ENCODE measurements at regions not wholly inside any gene's neighbourhood (a gene's known extent, or its start where the extent isn't known, plus 50 kb on each side); places are given as distances from the start of the nearest gene placed in this dataset.
"Not testable (repeated sequence)": the region's sequence is repeated elsewhere in the genome, so short reads cannot be mapped to it uniquely, and the experiment has no call there.

DNA sequence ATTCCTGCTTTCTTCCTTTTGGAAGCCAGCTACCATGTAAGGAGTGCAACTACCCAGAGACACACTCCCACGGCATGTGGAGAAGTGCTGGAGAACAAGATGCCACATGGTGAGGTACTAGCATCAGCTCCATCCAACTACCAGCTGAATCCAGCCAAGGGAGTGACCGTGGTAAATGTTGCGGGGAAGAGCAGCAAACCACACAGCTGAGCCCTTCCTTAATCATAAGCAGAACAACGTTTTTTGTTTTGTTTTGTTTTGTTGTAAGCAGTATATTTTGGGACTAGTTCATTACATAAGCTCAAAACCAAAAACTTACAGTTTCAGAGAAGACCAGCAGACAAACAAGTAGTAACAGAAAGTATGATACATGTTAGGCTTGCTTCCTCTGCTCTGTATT lies 212.6 kb upstream of the ATP10A start:
- Histone ChIP-seq H3K9me3 (no peaks in the 10 kb centered on the region), H3K36me3 (replicated peaks) (no peaks in the 10 kb centered on the region), H3K4me1 (no peaks in the 10 kb centered on the region), H3K27me3 (ENCODE audit: low read depth) (no peaks in the 10 kb centered on the region), H3K4me3 (no peak overlapping the region)
- no peak for DNase-seq (ENCODE audit: low spot score in 2 of 2)
- in situ Hi-C loops (cut with MboI; ENCODE audit: low sequenced_read_pairs) = no loop called here

DNA sequence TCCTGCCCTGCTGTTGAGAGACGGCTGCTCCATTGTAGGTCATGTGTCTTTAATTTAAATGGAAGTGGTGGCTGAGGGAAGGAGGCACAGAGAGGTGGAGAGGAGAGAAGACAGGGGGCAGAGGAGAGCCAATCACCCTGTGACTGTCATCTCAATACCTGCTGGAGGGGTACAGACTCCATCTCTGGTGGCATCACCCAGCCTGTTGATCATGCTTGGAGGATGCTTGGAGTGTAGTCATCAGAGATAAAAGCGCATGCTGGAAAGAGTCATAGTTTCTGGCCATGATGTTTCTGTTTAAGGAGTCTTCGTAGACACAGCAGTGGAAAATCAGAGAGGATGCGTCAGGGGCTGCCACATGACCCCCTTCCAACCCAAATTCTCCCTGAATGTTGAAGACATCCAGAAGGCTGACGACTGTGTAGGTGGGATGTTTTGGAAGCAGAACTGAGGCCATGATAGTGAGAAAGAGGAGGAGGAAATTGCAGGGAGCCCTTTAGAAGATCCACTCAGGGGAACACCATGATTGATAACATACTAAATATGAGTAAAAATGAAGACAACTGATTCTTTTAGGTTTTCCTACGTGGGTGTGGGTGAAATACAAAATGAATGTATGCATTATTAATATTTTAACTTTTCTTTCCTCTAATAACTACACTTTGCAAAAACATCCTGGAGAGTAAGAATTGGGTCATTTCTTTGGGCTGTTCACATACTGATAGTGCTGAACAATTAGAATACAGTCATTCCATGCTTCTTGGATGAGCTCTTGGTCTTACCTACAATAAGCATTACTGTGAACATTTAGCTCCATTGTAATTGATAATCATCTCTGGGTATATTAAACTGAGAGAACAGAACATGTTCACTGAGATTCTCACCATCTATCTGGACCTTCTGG lies 210.6 kb upstream of the ATP10A start:
- H3K27me3 ChIP-seq (ENCODE audit: low read depth) = no peaks in the 10 kb centered on the region
- H3K36me3 ChIP-seq (replicated peaks) = no peaks in the 10 kb centered on the region
- no peaks in the 10 kb centered on the region for H3K4me1 ChIP-seq
- H3K9me3 ChIP-seq = no peaks in the 10 kb centered on the region
- no peak overlapping the region for H3K4me3 ChIP-seq
- in situ Hi-C loops (cut with MboI; ENCODE audit: low sequenced_read_pairs) = no loop called here
- DNase-seq (ENCODE audit: low spot score in 2 of 2) = no peak

DNA sequence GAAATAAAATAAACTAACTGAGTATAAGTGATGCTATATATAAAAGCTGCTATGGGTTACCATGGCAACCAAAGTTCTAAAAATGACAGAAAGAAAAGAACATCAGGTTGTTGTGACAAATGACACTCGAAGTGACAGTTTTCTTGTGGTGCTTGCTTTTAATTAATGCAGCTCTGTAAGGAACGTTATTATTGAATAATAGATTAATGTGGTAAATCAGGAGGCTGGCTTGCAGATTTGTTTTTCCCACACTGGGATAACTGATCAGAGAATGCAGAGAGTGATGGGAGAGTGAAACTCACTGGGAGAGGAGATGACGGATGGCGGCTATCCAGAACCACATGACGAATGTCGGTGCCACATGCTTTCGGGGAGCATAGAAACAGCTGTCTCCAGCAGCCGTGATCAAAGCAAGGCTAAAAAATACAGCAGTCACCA lies 207.0 kb upstream of the ATP10A start:
- no peaks in the 10 kb centered on the region for H3K36me3 ChIP-seq (replicated peaks)
- H3K9me3 ChIP-seq = no peaks in the 10 kb centered on the region
- DNase-seq (ENCODE audit: low spot score in 2 of 2) = no peak
- H3K4me1 ChIP-seq = peaks cover 13% of the 10 kb centered on the region
- H3K27me3 ChIP-seq (ENCODE audit: low read depth) = no peaks in the 10 kb centered on the region
- in situ Hi-C loops (cut with MboI; ENCODE audit: low sequenced_read_pairs) = no loop called here
- H3K4me3 ChIP-seq = no peak overlapping the region

DNA sequence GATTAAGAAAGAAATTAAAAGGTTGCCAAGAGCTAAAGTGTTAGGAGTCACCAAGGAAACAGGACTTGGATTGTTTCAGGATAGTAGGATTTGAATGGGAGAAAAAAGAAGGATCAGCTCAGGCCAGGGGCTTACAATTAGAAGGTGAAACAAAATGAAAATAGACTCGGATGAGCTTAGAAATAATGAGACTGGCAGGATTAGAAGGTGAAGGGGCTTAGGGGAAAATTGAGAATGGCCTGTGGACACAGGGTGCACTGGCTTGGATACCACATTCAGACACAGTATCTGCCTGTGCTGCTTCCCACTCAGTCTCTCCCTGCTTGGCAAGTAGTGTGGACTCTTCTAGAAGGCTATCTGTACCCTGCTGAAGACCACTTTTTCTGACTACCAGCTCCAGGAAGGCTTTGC lies 206.1 kb upstream of the ATP10A start:
- Histone ChIP-seq H3K9me3 (no peaks in the 10 kb centered on the region), H3K4me1 (peaks cover 13% of the 10 kb centered on the region), H3K4me3 (no peak overlapping the region), H3K36me3 (replicated peaks) (no peaks in the 10 kb centered on the region), H3K27me3 (ENCODE audit: low read depth) (no peaks in the 10 kb centered on the region)
- peak in 1 of 2 experiments; percentile 17 for DNase-seq (ENCODE audit: low spot score in 2 of 2)
- in situ Hi-C loops (cut with MboI; ENCODE audit: low sequenced_read_pairs) = no loop called here

DNA sequence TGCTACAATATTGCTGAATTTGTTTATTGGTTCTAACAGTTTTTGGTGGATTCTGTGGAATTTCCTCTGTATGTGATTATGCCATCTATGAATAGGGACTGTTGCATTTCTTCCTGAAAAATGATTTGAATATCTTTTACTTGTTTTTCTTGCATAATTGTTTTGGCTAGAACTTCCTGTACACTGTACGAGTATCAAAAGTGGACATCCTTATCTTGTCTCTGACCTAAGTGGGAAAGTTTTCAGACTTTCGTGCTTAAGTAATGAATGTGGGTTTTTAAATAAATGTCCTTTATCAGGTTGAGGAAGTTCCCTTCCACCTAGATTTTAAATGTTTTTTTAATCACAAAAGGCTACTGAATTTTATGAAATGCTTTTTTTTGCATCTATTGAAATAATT lies 203.8 kb upstream of the ATP10A start:
- in situ Hi-C loops (cut with MboI; ENCODE audit: low sequenced_read_pairs) = no loop called here
- Histone ChIP-seq H3K9me3 (no peaks in the 10 kb centered on the region), H3K4me3 (no peak overlapping the region), H3K27me3 (ENCODE audit: low read depth) (no peaks in the 10 kb centered on the region), H3K4me1 (peaks cover 13% of the 10 kb centered on the region), H3K36me3 (replicated peaks) (no peaks in the 10 kb centered on the region)
- no peak for DNase-seq (ENCODE audit: low spot score in 2 of 2)

DNA sequence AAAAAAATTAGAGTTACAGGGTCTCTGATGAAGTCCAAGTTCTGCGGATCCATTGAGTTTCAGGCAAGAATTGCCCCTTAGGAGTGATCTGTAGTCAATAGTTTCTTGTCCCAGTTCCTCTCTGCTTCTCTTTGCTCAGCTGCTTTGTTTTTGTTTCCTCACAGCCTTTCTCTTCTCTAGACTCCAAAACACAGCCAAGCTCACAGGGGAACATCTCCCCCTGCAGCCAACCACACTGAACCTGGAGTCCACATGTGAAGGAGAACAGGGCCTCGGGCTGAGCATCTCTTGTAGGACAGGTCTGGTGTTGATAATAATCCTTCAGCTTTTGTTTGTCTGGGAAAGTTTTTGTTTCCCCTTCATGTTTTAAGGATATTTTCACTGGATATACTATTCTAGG lies 202.6 kb upstream of the ATP10A start:
- Histone ChIP-seq H3K27me3 (ENCODE audit: low read depth) (no peaks in the 10 kb centered on the region), H3K9me3 (no peaks in the 10 kb centered on the region), H3K4me1 (peaks cover 13% of the 10 kb centered on the region), H3K36me3 (replicated peaks) (no peaks in the 10 kb centered on the region), H3K4me3 (no peak overlapping the region)
- in situ Hi-C loops (cut with MboI; ENCODE audit: low sequenced_read_pairs) = no loop called here
- no peak for DNase-seq (ENCODE audit: low spot score in 2 of 2)

DNA sequence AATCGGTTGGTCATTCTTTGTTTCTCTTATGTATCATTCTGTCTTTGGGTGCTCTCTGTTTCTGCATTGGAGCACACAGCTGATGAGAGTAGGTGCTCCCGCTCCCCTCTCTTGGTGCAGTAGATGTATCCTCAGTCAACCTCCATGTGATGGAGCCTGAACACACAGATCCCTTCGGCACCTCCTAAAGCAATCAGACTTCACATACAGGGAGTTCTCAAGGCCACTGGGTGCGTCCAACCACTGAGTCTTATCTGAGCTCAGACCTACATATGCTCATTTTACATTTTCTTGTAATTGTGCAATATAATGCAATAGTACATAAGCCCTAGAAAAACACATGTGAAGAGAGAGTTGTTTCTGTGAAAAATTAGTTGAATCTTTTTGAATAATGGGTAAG lies 198.1 kb upstream of the ATP10A start:
- peaks cover 3% of the 10 kb centered on the region for H3K4me1 ChIP-seq
- in situ Hi-C loops (cut with MboI; ENCODE audit: low sequenced_read_pairs) = no loop called here
- peaks cover 4% of the 10 kb centered on the region; the same call in 1 of the 2 replicates for H3K9me3 ChIP-seq
- H3K4me3 ChIP-seq = no peak overlapping the region
- H3K27me3 ChIP-seq (ENCODE audit: low read depth) = no peaks in the 10 kb centered on the region
- no peaks in the 10 kb centered on the region for H3K36me3 ChIP-seq (replicated peaks)
- DNase-seq (ENCODE audit: low spot score in 2 of 2) = no peak

DNA sequence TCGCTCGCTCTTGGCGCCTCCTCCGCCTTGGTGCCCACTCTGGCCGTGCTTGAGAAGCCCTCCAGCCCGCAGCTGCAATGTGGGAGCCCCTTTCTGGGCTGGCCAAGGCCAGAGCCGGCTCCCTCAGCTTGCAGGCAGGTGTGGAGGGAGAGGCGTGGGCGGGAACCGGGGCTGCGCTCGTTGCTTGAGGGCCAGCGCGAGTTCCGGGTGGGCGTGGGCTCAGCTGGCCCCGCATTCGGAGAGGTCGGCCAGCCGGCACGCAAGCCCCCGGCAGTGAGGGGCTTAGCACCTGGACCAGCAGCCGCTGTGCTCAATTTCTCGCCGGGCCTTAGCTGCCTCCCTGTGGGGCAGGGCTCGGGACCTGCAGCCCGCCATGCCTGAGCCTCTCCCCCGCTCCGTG lies 193.6 kb upstream of the ATP10A start:
- H3K27me3 ChIP-seq (ENCODE audit: low read depth); H3K4me1 ChIP-seq; H3K9me3 ChIP-seq; H3K36me3 ChIP-seq (replicated peaks); in situ Hi-C loops (cut with MboI; ENCODE audit: low sequenced_read_pairs); H3K4me3 ChIP-seq; DNase-seq (ENCODE audit: low spot score in 2 of 2): not testable (repeated sequence)

DNA sequence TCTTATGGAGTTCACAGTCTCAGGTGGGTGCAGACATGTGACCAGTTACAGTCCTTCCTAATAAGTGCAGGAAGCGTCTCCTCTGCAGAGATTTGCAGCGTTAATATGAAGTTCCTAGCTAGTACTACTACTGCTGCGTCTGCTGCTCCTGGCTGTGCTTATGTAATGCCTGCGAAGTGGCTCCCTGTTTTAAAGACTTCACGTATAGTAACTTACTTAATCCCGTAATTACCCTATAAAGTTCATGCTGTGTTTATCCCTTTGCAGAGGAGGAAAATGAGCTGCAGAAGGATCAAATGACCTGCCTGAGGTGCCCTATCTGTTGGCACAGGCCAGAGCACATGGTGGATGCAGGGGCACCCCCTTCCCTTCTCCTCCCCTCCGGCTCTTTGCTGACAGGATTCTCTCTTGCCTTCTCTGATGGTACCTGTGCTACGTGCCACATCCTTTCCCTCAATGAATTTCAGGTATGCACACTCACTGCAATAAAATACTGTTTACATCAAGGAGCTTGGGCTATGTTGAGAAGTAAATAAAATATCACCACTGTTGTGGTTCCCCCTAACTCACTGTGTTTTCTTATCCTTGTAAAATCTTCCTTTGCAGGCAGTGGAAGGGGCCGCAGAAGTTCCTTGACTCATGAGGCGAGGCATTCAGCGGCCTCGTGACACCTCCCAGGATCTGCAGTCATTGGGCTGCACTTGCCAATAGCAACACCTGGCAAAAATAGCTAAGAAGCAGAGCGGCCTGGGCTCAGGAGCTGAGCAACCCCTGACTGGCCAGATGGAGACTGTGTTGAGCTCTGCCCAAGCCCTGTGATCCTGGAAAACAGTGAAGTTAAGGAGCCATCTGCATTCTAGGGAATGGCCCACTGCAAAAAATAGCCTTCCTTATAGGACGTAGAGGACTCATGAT lies 188.9 kb upstream of the ATP10A start:
- Histone ChIP-seq H3K36me3 (replicated peaks) (no peaks in the 10 kb centered on the region), H3K27me3 (ENCODE audit: low read depth) (0 out of 2 replicates have a peak, but pooled peaks cover 2% of the 10 kb centered on the region), H3K9me3 (no peaks in the 10 kb centered on the region; the same call in 1 of the 2 replicates), H3K4me1 (peaks cover 19% of the 10 kb centered on the region), H3K4me3 (no peak overlapping the region)
- in situ Hi-C loops (cut with MboI; ENCODE audit: low sequenced_read_pairs) = no loop called here
- DNase-seq (ENCODE audit: low spot score in 2 of 2) = peak; percentile 52 to 76

DNA sequence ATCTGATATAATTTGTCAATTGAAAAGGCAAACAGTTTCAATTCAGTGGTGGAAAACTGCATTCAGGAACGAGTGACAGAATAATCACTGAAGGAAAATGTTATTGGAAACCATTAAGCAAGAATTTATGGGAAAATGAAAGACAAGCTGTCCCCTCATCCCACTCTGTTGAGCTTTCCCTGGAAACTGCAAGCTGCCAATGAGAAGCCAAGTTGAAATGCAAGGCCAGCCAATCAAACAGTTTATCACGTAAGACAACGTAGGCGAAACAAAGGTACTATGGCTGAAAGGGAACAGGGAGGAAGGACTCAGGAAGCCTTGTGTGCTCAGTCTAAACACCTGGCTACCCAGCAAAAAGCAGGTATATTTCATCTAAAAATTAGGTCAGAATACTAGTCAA lies 187.9 kb upstream of the ATP10A start:
- Histone ChIP-seq H3K36me3 (replicated peaks) (no peaks in the 10 kb centered on the region), H3K27me3 (ENCODE audit: low read depth) (0 out of 2 replicates have a peak, but pooled peaks cover 2% of the 10 kb centered on the region), H3K9me3 (no peaks in the 10 kb centered on the region; the same call in 1 of the 2 replicates), H3K4me1 (peaks cover 19% of the 10 kb centered on the region), H3K4me3 (no peak overlapping the region)
- in situ Hi-C loops (cut with MboI; ENCODE audit: low sequenced_read_pairs) = no loop called here
- no peak for DNase-seq (ENCODE audit: low spot score in 2 of 2)

DNA sequence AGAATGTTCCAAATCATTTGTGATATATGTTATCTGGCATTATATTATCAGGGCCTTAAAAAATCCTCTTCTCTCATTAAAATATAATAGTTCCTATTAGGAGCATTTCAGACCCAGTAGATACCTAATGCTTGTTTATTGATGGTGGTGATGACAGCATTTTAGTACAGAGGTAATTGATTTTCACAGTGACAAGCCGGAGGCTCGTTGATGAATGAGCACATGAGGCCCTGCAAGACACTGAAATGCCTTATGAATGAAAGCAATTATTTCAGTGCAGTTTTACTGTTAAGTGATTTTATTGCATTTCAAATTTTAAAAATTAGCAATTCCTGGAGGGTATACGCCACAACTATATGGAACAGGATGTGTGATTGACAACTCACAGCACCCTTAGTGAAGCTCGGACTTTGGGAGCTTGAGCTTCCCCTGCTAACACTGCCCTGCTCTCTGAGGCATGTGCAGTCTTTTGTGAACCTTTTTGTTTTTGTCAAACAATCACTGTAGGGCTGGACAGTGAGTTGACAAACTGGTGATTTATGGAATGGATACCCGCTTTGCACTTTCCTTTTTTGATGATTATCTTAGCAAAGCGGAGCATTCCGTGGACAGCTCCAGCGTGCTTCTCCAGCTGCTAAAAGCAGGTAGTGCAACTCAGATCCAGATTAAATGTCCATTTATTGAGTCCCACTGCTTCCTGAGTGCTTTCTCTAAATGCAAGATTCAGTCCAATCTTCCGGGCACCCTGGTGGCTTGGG lies 187.0 kb upstream of the ATP10A start:
- in situ Hi-C loops (cut with MboI; ENCODE audit: low sequenced_read_pairs) = no loop called here

DNA sequence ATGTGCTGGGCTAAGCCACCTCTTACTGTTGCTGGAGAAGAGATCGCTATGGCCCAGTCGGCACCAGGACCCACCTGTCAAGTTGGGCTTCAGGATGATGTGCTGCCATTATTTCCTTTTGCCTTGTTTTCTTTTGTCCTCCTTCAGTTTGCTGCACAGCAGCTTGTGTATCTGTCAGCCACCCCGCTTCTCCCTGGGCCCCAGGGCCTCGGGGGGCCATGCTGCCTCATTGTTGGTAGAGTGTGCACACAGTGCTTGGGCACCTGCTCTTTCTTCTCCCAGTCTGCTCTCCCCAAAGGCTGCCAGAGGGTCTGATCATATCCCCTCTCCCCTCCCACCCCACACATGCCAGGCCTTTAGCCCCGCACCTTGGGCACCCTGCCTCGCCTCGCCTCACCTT lies 185.5 kb upstream of the ATP10A start:
- no peak overlapping the region for H3K4me3 ChIP-seq
- H3K4me1 ChIP-seq = peaks cover 19% of the 10 kb centered on the region
- no peak for DNase-seq (ENCODE audit: low spot score in 2 of 2)
- H3K36me3 ChIP-seq (replicated peaks) = no peaks in the 10 kb centered on the region
- in situ Hi-C loops (cut with MboI; ENCODE audit: low sequenced_read_pairs) = no loop called here
- H3K9me3 ChIP-seq = no peaks in the 10 kb centered on the region
- no peaks in the 10 kb centered on the region for H3K27me3 ChIP-seq (ENCODE audit: low read depth)

More for the DNA sequence above, 187.0 kb upstream of the ATP10A start:
- H3K36me3 ChIP-seq (replicated peaks) = no peaks in the 10 kb centered on the region
- DNase-seq (ENCODE audit: low spot score in 2 of 2) = peak in 1 of 2 experiments; percentile 14
- H3K9me3 ChIP-seq = no peaks in the 10 kb centered on the region; the same call in 1 of the 2 replicates
- H3K4me3 ChIP-seq = no peak overlapping the region
- no peaks in the 10 kb centered on the region for H3K27me3 ChIP-seq (ENCODE audit: low read depth)
- peaks cover 19% of the 10 kb centered on the region for H3K4me1 ChIP-seq

DNA sequence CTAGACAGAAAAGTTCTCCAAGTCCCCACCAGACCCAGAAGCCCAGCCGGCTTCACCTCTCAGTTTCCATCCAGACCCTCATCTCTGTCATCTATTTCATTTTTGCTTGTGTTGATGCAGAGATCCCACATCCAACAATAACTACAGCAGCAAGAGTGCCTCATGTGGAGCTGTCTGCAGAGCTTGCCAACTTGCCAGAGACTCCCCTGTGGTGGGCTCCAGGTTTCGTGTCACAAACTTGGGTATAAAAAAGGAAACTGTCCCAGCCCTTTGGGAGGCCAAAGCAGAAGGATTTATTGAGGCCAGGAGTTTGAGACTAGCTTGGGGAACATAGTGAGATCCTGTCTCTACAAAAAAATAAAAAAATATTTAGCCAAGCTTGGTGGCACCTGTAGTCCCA lies 182.4 kb upstream of the ATP10A start:
- Histone ChIP-seq H3K36me3 (replicated peaks) (no peaks in the 10 kb centered on the region), H3K9me3 (no peaks in the 10 kb centered on the region), H3K27me3 (ENCODE audit: low read depth) (no peaks in the 10 kb centered on the region), H3K4me3 (no peak overlapping the region), H3K4me1 (peaks cover 2% of the 10 kb centered on the region)
- in situ Hi-C loops (cut with MboI; ENCODE audit: low sequenced_read_pairs) = no loop called here
- no peak for DNase-seq (ENCODE audit: low spot score in 2 of 2)

Data from HAP-1 (cell line).